WTC11 (cell line): ENCODE measurements at regions not wholly inside any gene's neighbourhood (a gene's known extent, or its start where the extent isn't known, plus 50 kb on each side); places are given as distances from the start of the nearest gene placed in this dataset.

ENCODE experiments used
- ATAC-seq: fragments of 200-7000 bp; cut with Tn5 transposase; 2 replicates; pipeline ENCODE4 v1.10.0; 2021; ENCODE audit warnings: mild to moderate bottlenecking, moderate library complexity
- CTCF ChIA-PET: fragments of 300-600 bp; sonication (Branson Sonifier 250); formaldehyde crosslinking; loops from one replicate; lab custom pipeline; 2021; ENCODE audit warnings: antibody characterized with exemption; lab: Charles Lee
- POLR2A ChIA-PET: fragments of 350-600 bp; sonication (Branson Sonifier 250); formaldehyde crosslinking; loops from one replicate; lab custom pipeline; 2021; ENCODE audit warnings: antibody characterized with exemption; lab: Charles Lee
- DNase-seq: peaks from one replicate; pipeline ENCODE4 v3.0.0; 2021; ENCODE audit warnings: low spot score
- H3K27ac Mint-ChIP-seq: 2 replicates; pipeline ENCODE4 v1.8.0; 2021; ENCODE audit warnings: mixed read lengths
- H3K27me3 Mint-ChIP-seq: 2 replicates; pipeline ENCODE4 v1.8.0; 2021; ENCODE audit warnings: low read depth, mild to moderate bottlenecking, moderate library complexity, mixed read lengths
- H3K36me3 Mint-ChIP-seq: 2 replicates; pipeline ENCODE4 v1.8.0; 2021; ENCODE audit warnings: mixed read lengths
- H3K4me1 Mint-ChIP-seq: 2 replicates; pipeline ENCODE4 v1.8.0; 2022; ENCODE audit warnings: mixed read lengths
- H3K4me3 Mint-ChIP-seq: 2 replicates; pipeline ENCODE4 v1.8.0; 2021; ENCODE audit warnings: mild to moderate bottlenecking, moderate library complexity, mixed read lengths
- H3K9me3 Mint-ChIP-seq: 2 replicates; pipeline ENCODE4 v1.8.0; 2021; ENCODE audit warnings: mixed read lengths
- CREB1 ChIP-seq: sonication (generic); formaldehyde crosslinking; IDR thresholded peaks from 2 replicates; pipeline ENCODE4 v1.8.0; 2023; ENCODE audit warnings: mild to moderate bottlenecking, missing genetic modification reagents
- EMX1 ChIP-seq: fragments of 250-450 bp; sonication (Bioruptor Pico); IDR thresholded peaks from 2 replicates; pipeline ENCODE4 v1.8.0; 2021; ENCODE audit warnings: mild to moderate bottlenecking
- ETV6 ChIP-seq: sonication (generic); formaldehyde crosslinking; IDR thresholded peaks from 2 replicates; pipeline ENCODE4 v1.8.1; 2022; ENCODE audit warnings: mild to moderate bottlenecking, missing genetic modification reagents
- FOXP1 ChIP-seq: sonication (generic); formaldehyde crosslinking; IDR thresholded peaks from 2 replicates; pipeline ENCODE4 v1.8.0; 2022; ENCODE audit warnings: missing genetic modification reagents, mild to moderate bottlenecking, moderate library complexity, borderline replicate concordance
- GABPB1 ChIP-seq: sonication (generic); formaldehyde crosslinking; IDR thresholded peaks from 2 replicates; pipeline ENCODE4 v1.8.1; 2023; ENCODE audit warnings: mild to moderate bottlenecking, missing genetic modification reagents
- SMAD4 ChIP-seq: sonication (generic); formaldehyde crosslinking; IDR thresholded peaks from 2 replicates; pipeline ENCODE4 v1.8.0; 2022; ENCODE audit warnings: mild to moderate bottlenecking, missing genetic modification reagents
- SOX15 ChIP-seq: fragments of 250-450 bp; sonication (Bioruptor Pico); IDR thresholded peaks from 2 replicates; pipeline ENCODE4 v1.9.0; 2021; ENCODE audit warnings: mild to moderate bottlenecking
- TEAD1 ChIP-seq: sonication (generic); formaldehyde crosslinking; IDR thresholded peaks from 2 replicates; pipeline ENCODE4 v1.8.0; 2022; ENCODE audit warnings: mild to moderate bottlenecking, missing genetic modification reagents
- ZBTB21 ChIP-seq: sonication (generic); formaldehyde crosslinking; IDR thresholded peaks from 2 replicates; pipeline ENCODE4 v1.8.1; 2023; ENCODE audit warnings: mild to moderate bottlenecking, missing genetic modification reagents, borderline replicate concordance
- ZNF219 ChIP-seq: sonication (generic); formaldehyde crosslinking; IDR thresholded peaks from 2 replicates; pipeline ENCODE4 v1.8.0; 2023; ENCODE audit warnings: missing genetic modification reagents, mild to moderate bottlenecking, borderline replicate concordance
- TF ChIP-seq, protein P1 (sequence below): sonication (generic); formaldehyde crosslinking; IDR thresholded peaks from 2 replicates; pipeline ENCODE4 v1.8.1; 2023; ENCODE audit warnings: mild to moderate bottlenecking, missing genetic modification reagents, borderline replicate concordance
- TF ChIP-seq, protein P2 (sequence below): sonication (generic); formaldehyde crosslinking; conservative IDR thresholded peaks from 2 replicates; pipeline ENCODE4 v1.8.1; 2023; ENCODE audit warnings: mild to moderate bottlenecking, low read depth, missing genetic modification reagents, moderate library complexity
- TF ChIP-seq, protein P3 (sequence below): sonication (generic); formaldehyde crosslinking; IDR thresholded peaks from 2 replicates; pipeline ENCODE4 v1.8.0; 2023; ENCODE audit warnings: mild to moderate bottlenecking, missing genetic modification reagents
- TF ChIP-seq, protein P4 (sequence below): sonication (generic); formaldehyde crosslinking; IDR thresholded peaks from 2 replicates; pipeline ENCODE4 v1.8.0; 2022; ENCODE audit warnings: mild to moderate bottlenecking, missing genetic modification reagents
- TF ChIP-seq, protein P5 (sequence below): fragments of 250-450 bp; sonication (Bioruptor Pico); IDR thresholded peaks from 2 replicates; pipeline ENCODE4 v1.9.0; 2021; ENCODE audit warnings: mild to moderate bottlenecking
- TF ChIP-seq, protein P6 (sequence below): sonication (generic); formaldehyde crosslinking; IDR thresholded peaks from 2 replicates; pipeline ENCODE4 v1.8.1; 2023; ENCODE audit warnings: mild to moderate bottlenecking, missing genetic modification reagents, moderate library complexity
- TF ChIP-seq, protein P7 (sequence below): sonication (generic); formaldehyde crosslinking; conservative IDR thresholded peaks from 2 replicates; pipeline ENCODE4 v1.8.1; 2022; ENCODE audit warnings: mild to moderate bottlenecking, missing genetic modification reagents

DNA sequence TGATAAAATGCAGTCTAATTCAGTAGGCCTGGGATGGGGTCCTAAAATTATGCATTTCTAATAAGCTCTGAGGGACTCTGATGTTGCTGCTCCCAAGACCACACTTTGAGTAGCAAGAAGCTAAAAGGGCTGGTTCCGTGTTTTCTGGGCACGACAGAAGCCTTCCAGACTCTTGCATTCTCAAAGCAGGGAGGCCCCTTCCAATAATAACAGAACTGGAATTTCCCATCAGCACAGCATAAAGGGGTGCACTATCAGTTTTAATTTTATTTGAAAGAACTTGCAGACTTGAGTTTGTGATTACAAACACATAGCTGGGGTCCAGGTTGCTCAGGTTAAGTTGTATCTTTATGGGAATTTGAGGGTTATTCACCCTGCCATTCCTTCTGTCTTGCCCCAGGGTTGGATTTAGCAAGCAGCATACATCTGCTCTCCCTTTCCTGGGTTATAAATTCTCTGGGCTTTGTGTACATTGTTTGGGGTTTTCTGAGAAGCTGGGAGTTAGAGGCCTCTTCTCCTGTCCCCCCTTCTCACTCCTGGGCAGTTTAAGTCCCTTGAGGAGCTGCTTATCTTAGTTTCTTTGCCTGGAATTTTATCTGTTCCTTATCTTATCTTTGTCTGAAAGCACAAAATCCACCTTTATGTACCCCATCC is 94.2 kb upstream of the SLC2A1 start (continued):
- TF ChIP-seq, protein P1, sequence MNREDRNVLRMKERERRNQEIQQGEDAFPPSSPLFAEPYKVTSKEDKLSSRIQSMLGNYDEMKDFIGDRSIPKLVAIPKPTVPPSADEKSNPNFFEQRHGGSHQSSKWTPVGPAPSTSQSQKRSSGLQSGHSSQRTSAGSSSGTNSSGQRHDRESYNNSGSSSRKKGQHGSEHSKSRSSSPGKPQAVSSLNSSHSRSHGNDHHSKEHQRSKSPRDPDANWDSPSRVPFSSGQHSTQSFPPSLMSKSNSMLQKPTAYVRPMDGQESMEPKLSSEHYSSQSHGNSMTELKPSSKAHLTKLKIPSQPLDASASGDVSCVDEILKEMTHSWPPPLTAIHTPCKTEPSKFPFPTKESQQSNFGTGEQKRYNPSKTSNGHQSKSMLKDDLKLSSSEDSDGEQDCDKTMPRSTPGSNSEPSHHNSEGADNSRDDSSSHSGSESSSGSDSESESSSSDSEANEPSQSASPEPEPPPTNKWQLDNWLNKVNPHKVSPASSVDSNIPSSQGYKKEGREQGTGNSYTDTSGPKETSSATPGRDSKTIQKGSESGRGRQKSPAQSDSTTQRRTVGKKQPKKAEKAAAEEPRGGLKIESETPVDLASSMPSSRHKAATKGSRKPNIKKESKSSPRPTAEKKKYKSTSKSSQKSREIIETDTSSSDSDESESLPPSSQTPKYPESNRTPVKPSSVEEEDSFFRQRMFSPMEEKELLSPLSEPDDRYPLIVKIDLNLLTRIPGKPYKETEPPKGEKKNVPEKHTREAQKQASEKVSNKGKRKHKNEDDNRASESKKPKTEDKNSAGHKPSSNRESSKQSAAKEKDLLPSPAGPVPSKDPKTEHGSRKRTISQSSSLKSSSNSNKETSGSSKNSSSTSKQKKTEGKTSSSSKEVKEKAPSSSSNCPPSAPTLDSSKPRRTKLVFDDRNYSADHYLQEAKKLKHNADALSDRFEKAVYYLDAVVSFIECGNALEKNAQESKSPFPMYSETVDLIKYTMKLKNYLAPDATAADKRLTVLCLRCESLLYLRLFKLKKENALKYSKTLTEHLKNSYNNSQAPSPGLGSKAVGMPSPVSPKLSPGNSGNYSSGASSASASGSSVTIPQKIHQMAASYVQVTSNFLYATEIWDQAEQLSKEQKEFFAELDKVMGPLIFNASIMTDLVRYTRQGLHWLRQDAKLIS (CRISPR knock-in tag): no peak
- TF ChIP-seq, protein P2, sequence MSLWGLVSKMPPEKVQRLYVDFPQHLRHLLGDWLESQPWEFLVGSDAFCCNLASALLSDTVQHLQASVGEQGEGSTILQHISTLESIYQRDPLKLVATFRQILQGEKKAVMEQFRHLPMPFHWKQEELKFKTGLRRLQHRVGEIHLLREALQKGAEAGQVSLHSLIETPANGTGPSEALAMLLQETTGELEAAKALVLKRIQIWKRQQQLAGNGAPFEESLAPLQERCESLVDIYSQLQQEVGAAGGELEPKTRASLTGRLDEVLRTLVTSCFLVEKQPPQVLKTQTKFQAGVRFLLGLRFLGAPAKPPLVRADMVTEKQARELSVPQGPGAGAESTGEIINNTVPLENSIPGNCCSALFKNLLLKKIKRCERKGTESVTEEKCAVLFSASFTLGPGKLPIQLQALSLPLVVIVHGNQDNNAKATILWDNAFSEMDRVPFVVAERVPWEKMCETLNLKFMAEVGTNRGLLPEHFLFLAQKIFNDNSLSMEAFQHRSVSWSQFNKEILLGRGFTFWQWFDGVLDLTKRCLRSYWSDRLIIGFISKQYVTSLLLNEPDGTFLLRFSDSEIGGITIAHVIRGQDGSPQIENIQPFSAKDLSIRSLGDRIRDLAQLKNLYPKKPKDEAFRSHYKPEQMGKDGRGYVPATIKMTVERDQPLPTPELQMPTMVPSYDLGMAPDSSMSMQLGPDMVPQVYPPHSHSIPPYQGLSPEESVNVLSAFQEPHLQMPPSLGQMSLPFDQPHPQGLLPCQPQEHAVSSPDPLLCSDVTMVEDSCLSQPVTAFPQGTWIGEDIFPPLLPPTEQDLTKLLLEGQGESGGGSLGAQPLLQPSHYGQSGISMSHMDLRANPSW (CRISPR knock-in tag): no peak
- TF ChIP-seq SOX15 (CRISPR knock-in tag): no peak

DNA sequence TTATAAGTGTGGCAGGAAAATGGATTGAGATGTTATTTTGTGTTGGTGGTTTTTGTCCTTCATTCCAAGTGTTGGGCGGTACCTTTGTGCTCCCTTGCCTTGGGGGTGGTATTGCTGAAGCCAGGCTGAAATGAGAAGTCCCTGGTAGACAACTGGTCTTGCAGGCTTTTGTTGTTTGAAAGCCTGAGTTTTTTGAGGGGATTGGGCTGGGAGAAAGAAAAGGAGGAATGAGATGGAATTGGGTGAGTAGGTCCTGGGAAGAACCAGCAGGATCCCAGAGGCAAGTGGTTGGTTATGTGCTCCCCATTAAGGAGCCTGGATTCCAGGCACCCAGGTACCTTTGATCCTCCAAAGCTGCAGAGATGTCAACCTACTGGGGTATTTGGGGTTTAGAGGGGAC is 93.7 kb upstream of the SLC2A1 start:
- POLR2A ChIA-PET: no interaction called here
- Mint-ChIP-seq H3K36me3 (no peaks in the 10 kb centered on the region), H3K4me1 (peaks cover 5% of the 10 kb centered on the region), H3K9me3 (no peaks in the 10 kb centered on the region), H3K4me3 (no peak overlapping the region), H3K27ac (no peak overlapping the region), H3K27me3 (no peaks in the 10 kb centered on the region)
- ATAC-seq (no peak), DNase-seq (no peak)
- CTCF ChIA-PET: interaction anchor here (2.1 kb wide), 1 partner anchor 21 kb away, joined by 8 read pairs; no protein-coding TSS in a partner anchor
- TF ChIP-seq EMX1 (CRISPR knock-in tag) (no peak), SMAD4 (CRISPR knock-in tag) (no peak), ZBTB21 (CRISPR knock-in tag) (no peak), ZNF219 (CRISPR knock-in tag) (no peak), FOXP1 (CRISPR knock-in tag) (no peak), TEAD1 (CRISPR knock-in tag) (no peak), ETV6 (CRISPR knock-in tag) (no peak), CREB1 (CRISPR knock-in tag) (no peak), GABPB1 (CRISPR knock-in tag) (no peak)
- TF ChIP-seq, protein P3, sequence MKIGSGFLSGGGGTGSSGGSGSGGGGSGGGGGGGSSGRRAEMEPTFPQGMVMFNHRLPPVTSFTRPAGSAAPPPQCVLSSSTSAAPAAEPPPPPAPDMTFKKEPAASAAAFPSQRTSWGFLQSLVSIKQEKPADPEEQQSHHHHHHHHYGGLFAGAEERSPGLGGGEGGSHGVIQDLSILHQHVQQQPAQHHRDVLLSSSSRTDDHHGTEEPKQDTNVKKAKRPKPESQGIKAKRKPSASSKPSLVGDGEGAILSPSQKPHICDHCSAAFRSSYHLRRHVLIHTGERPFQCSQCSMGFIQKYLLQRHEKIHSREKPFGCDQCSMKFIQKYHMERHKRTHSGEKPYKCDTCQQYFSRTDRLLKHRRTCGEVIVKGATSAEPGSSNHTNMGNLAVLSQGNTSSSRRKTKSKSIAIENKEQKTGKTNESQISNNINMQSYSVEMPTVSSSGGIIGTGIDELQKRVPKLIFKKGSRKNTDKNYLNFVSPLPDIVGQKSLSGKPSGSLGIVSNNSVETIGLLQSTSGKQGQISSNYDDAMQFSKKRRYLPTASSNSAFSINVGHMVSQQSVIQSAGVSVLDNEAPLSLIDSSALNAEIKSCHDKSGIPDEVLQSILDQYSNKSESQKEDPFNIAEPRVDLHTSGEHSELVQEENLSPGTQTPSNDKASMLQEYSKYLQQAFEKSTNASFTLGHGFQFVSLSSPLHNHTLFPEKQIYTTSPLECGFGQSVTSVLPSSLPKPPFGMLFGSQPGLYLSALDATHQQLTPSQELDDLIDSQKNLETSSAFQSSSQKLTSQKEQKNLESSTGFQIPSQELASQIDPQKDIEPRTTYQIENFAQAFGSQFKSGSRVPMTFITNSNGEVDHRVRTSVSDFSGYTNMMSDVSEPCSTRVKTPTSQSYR: no peak
- TF ChIP-seq, protein P4, sequence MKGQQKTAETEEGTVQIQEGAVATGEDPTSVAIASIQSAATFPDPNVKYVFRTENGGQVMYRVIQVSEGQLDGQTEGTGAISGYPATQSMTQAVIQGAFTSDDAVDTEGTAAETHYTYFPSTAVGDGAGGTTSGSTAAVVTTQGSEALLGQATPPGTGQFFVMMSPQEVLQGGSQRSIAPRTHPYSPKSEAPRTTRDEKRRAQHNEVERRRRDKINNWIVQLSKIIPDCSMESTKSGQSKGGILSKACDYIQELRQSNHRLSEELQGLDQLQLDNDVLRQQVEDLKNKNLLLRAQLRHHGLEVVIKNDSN (CRISPR knock-in tag): no peak
- TF ChIP-seq, protein P5, sequence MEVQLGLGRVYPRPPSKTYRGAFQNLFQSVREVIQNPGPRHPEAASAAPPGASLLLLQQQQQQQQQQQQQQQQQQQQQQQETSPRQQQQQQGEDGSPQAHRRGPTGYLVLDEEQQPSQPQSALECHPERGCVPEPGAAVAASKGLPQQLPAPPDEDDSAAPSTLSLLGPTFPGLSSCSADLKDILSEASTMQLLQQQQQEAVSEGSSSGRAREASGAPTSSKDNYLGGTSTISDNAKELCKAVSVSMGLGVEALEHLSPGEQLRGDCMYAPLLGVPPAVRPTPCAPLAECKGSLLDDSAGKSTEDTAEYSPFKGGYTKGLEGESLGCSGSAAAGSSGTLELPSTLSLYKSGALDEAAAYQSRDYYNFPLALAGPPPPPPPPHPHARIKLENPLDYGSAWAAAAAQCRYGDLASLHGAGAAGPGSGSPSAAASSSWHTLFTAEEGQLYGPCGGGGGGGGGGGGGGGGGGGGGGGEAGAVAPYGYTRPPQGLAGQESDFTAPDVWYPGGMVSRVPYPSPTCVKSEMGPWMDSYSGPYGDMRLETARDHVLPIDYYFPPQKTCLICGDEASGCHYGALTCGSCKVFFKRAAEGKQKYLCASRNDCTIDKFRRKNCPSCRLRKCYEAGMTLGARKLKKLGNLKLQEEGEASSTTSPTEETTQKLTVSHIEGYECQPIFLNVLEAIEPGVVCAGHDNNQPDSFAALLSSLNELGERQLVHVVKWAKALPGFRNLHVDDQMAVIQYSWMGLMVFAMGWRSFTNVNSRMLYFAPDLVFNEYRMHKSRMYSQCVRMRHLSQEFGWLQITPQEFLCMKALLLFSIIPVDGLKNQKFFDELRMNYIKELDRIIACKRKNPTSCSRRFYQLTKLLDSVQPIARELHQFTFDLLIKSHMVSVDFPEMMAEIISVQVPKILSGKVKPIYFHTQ (CRISPR knock-in tag): no peak
- TF ChIP-seq, protein P6, sequence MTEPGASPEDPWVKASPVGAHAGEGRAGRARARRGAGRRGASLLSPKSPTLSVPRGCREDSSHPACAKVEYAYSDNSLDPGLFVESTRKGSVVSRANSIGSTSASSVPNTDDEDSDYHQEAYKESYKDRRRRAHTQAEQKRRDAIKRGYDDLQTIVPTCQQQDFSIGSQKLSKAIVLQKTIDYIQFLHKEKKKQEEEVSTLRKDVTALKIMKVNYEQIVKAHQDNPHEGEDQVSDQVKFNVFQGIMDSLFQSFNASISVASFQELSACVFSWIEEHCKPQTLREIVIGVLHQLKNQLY (CRISPR knock-in tag): no peak
- TF ChIP-seq, protein P1 (CRISPR knock-in tag): no peak
- TF ChIP-seq, protein P7, sequence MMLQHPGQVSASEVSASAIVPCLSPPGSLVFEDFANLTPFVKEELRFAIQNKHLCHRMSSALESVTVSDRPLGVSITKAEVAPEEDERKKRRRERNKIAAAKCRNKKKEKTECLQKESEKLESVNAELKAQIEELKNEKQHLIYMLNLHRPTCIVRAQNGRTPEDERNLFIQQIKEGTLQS (CRISPR knock-in tag): no peak
